Keratinocyte (primary cell): ENCODE measurements at regions not wholly inside any gene's neighbourhood (a gene's known extent, or its start where the extent isn't known, plus 50 kb on each side); places are given as distances from the start of the nearest gene placed in this dataset.

Experiments
- DNase-seq: peaks from one replicate; pipeline ENCODE4 v3.0.0-alpha.2; 2011; ENCODE audit warnings: low read depth, missing footprints, low spot score
- FAIRE-seq: peaks from 2 replicates; lab custom pipeline; 2011; peaks lifted over from hg19 to GRCh38; lab: Jason Lieb, UNC
- H2AFZ ChIP-seq: 2 replicates; pipeline ENCODE4 v1.6.0; 2012; ENCODE audit warnings: low read length, control low read depth, inconsistent platforms; ENCODE audit not compliant: control insufficient read depth
- H3K27ac ChIP-seq: 2 replicates; pipeline ENCODE4 v1.5.1; 2011; ENCODE audit warnings: low read length; ENCODE audit not compliant: control insufficient read depth, insufficient read depth
- H3K27me3 ChIP-seq: 3 replicates; pipeline ENCODE4 v1.6.0; 2011; ENCODE audit warnings: low read length; ENCODE audit not compliant: control insufficient read depth, insufficient read depth; ENCODE audit errors: extremely low read depth
- H3K36me3 ChIP-seq, 2 experiments: 2 replicates in 1 of 2; 3 replicates in 1 of 2; pipeline ENCODE4 v1.5.1; 2011; ENCODE audit warnings: low read length in 2 of 2, mild to moderate bottlenecking in 1 of 2; ENCODE audit not compliant: control insufficient read depth in 2 of 2, insufficient read depth in 2 of 2; ENCODE audit errors: extremely low read depth in 1 of 2
- H3K4me1 ChIP-seq: 3 replicates; pipeline ENCODE4 v1.5.1; 2011; ENCODE audit warnings: low read length; ENCODE audit not compliant: control insufficient read depth, insufficient read depth; ENCODE audit errors: extremely low read depth
- H3K4me2 ChIP-seq: 3 replicates; pipeline ENCODE4 v1.6.0; 2011; ENCODE audit warnings: low read depth, low read length; ENCODE audit not compliant: control insufficient read depth, insufficient read depth; ENCODE audit errors: extremely low read depth
- H3K4me3 ChIP-seq, 3 experiments: fragments of 200-600 bp in 1 of 3; sonication (generic) in 1 of 3; 2 replicates in 2 of 3; 3 replicates in 1 of 3; pipeline ENCODE4 v1.5.1; 2011 to 2016; ENCODE audit warnings: low read length in 3 of 3, mild to moderate bottlenecking in 3 of 3, control low read depth in 2 of 3, inconsistent platforms in 1 of 3, low read depth in 1 of 3, mixed read lengths in 1 of 3, mixed run types in 1 of 3, moderate library complexity in 1 of 3; ENCODE audit not compliant: control insufficient read depth in 2 of 3, insufficient read depth in 2 of 3; ENCODE audit errors: extremely low read depth in 1 of 3
- H3K79me2 ChIP-seq: 2 replicates; pipeline ENCODE4 v1.6.0; 2012; ENCODE audit warnings: low read length; ENCODE audit not compliant: control insufficient read depth, insufficient read depth
- H3K9ac ChIP-seq: 3 replicates; pipeline ENCODE4 v1.6.0; 2011; ENCODE audit warnings: low read length; ENCODE audit not compliant: control insufficient read depth, insufficient read depth; ENCODE audit errors: extremely low read depth
- H3K9me1 ChIP-seq: 3 replicates; pipeline ENCODE4 v1.6.0; 2011; ENCODE audit warnings: low read length; ENCODE audit not compliant: control insufficient read depth, insufficient read depth; ENCODE audit errors: extremely low read depth
- H3K9me3 ChIP-seq: 2 replicates; pipeline ENCODE4 v1.5.1; 2012; ENCODE audit warnings: low read depth, low read length; ENCODE audit not compliant: control insufficient read depth
- H4K20me1 ChIP-seq: 3 replicates; pipeline ENCODE4 v1.6.0; 2011; ENCODE audit warnings: low read length; ENCODE audit not compliant: control insufficient read depth, insufficient read depth; ENCODE audit errors: extremely low read depth
- CTCF ChIP-seq, 3 experiments: IDR thresholded peaks in 1 of 3; conservative IDR thresholded peaks in 1 of 3; optimal IDR thresholded peaks in 1 of 3; 2 replicates in 2 of 3; 3 replicates in 1 of 3; pipeline versions ENCODE3 to v1.5.1; 2011; ENCODE audit warnings: low read length in 3 of 3, mild to moderate bottlenecking in 3 of 3, moderate library complexity in 2 of 3, control low read depth in 1 of 3, inconsistent platforms in 1 of 3; ENCODE audit not compliant: insufficient read depth in 2 of 3; ENCODE audit errors: extremely low read depth in 1 of 3
- EZH2 ChIP-seq: IDR thresholded peaks from one replicate; pipeline ENCODE4 v1.6.1; 2012; ENCODE audit warnings: inconsistent platforms, mild to moderate bottlenecking, low read length, moderate library complexity
- dilution Hi-C: fragments of 300-500 bp; cut with MboI; formaldehyde crosslinking; loops from one replicate; pipeline ENCODE4 v1.7.0; 2020; ENCODE audit warnings: low sequenced_read_pairs; ENCODE audit not compliant: extremely low pct_ligation_motif_present

DNA sequence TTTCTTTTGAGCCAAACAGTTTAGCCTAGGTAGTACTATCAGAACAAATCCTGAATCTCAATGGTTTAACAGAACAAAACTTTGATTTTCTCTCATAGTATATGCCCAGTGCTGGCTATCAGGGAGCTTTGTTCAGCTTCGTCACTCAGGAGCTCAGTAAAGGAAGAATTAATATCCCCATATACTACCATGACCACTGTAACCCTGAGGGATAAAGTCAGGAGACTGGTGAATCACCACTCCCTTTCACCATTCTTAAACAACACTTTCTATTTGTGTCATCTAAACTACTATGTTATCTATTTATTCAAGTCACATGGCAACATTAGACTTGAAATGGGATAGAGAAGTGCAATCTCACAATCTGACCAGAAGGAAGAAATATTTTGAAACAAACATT lies 522.6 kb upstream of the COX7C start:
- FAIRE-seq (no peak), DNase-seq (no peak)
- dilution Hi-C loops: no loop called here
- Histone ChIP-seq H3K9me3 (no peaks in the 10 kb centered on the region), H3K36me3 (no peaks in the 10 kb centered on the region), H3K4me3 (no peak overlapping the region), H3K4me1 (no peaks in the 10 kb centered on the region), H3K9me1 (no peaks in the 10 kb centered on the region), H4K20me1 (no peaks in the 10 kb centered on the region), H3K27me3 (no peaks in the 10 kb centered on the region), H3K4me2 (no peak overlapping the region), H3K79me2 (no peaks in the 10 kb centered on the region), H3K9ac (no peak overlapping the region), H2AFZ (no peak overlapping the region), H3K27ac (no peak overlapping the region)
- TF ChIP-seq CTCF (optimal IDR thresholded peaks at IDR 0.05 in 1 of 3, IDR thresholded peaks at IDR 0.05 in 1 of 3, conservative IDR thresholded peaks at IDR 0.05 in 1 of 3; ENCODE audit: extremely low read depth in 1 of 3, insufficient read depth in 2 of 3, low read length in 3 of 3) (no peak), EZH2 (no peak)

DNA sequence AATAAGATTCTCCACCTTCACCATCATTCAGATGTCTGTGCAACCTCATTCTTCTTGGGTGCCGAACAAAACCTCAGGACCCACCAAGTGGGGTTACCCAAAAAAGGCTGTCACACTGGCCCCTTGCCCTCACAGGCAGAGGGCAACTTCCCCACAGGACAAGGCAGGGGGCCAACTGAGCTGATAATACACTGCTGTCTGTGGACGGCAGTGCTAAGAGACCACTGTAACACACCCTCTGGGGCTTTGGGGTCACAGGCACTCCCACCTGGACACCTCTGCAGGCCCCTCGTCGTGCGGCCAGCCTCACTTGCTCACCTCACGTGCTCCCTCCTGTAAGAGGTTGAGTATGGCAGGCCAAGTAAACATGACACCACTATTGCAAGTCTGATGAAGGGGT lies 515.8 kb upstream of the COX7C start:
- Histone ChIP-seq H3K4me3 (no peak overlapping the region), H4K20me1 (no peaks in the 10 kb centered on the region), H2AFZ (no peak overlapping the region), H3K4me2 (no peak overlapping the region), H3K9me1 (no peaks in the 10 kb centered on the region), H3K27me3 (no peaks in the 10 kb centered on the region), H3K36me3 (no peaks in the 10 kb centered on the region), H3K27ac (no peak overlapping the region), H3K4me1 (no peaks in the 10 kb centered on the region), H3K9ac (no peak overlapping the region), H3K79me2 (no peaks in the 10 kb centered on the region), H3K9me3 (no peaks in the 10 kb centered on the region)
- DNase-seq (no peak), FAIRE-seq (no peak)
- TF ChIP-seq EZH2 (no peak), CTCF (optimal IDR thresholded peaks at IDR 0.05 in 1 of 3, IDR thresholded peaks at IDR 0.05 in 1 of 3, conservative IDR thresholded peaks at IDR 0.05 in 1 of 3; ENCODE audit: extremely low read depth in 1 of 3, insufficient read depth in 2 of 3, low read length in 3 of 3) (no peak)
- dilution Hi-C loops: no loop called here
